Mesendoderm (in vitro differentiated cells): ENCODE measurements at regions not wholly inside any gene's neighbourhood (a gene's known extent, or its start where the extent isn't known, plus 50 kb on each side); places are given as distances from the start of the nearest gene placed in this dataset.

Experiments
- DNase-seq: peaks from one replicate; pipeline ENCODE4 v3.0.0; 2013
- H2AK5ac ChIP-seq: 2 replicates; pipeline ENCODE4 v1.6.1; 2013; ENCODE audit warnings: low read length, inconsistent platforms
- H2BK120ac ChIP-seq: 2 replicates; pipeline ENCODE4 v1.6.1; 2013; ENCODE audit warnings: low read depth, mild to moderate bottlenecking, low read length, moderate library complexity, mixed read lengths
- H2BK15ac ChIP-seq: replicated peaks from 2 replicates; pipeline ENCODE4 v1.6.1; 2013; ENCODE audit warnings: low read depth, mild to moderate bottlenecking, moderate library complexity
- H2BK5ac ChIP-seq: 2 replicates; pipeline ENCODE4 v1.6.1; 2013; ENCODE audit warnings: low read length, inconsistent platforms
- H3K18ac ChIP-seq: 2 replicates; pipeline ENCODE4 v1.6.1; 2013; ENCODE audit warnings: mild to moderate bottlenecking, low read length, mixed read lengths
- H3K23ac ChIP-seq: one replicate; pipeline ENCODE4 v1.6.1; 2013; ENCODE audit warnings: low read length
- H3K27ac ChIP-seq: 2 replicates; pipeline ENCODE4 v1.5.1; 2013; ENCODE audit warnings: low read depth, mild to moderate bottlenecking, inconsistent platforms, low read length, moderate library complexity
- H3K27me3 ChIP-seq: 2 replicates; pipeline ENCODE4 v1.6.1; 2013; ENCODE audit warnings: low read length, control low read depth, mild to moderate bottlenecking, inconsistent platforms; ENCODE audit not compliant: insufficient read depth, poor library complexity
- H3K36me3 ChIP-seq: 2 replicates; pipeline ENCODE4 v1.6.1; 2013; ENCODE audit warnings: low read length, inconsistent platforms; ENCODE audit not compliant: control insufficient read depth, insufficient read depth
- H3K4ac ChIP-seq: one replicate; pipeline ENCODE4 v1.6.1; 2013; ENCODE audit warnings: low read depth, mild to moderate bottlenecking, low read length, moderate library complexity
- H3K4me1 ChIP-seq: 2 replicates; pipeline ENCODE4 v1.6.1; 2013; ENCODE audit warnings: low read depth, low read length, inconsistent platforms; ENCODE audit not compliant: control insufficient read depth
- H3K4me2 ChIP-seq: 2 replicates; pipeline ENCODE4 v1.6.1; 2013; ENCODE audit warnings: low read length
- H3K4me3 ChIP-seq: 2 replicates; pipeline ENCODE4 v1.5.1; 2013; ENCODE audit warnings: mild to moderate bottlenecking, low read length
- H3K56ac ChIP-seq: one replicate; pipeline ENCODE4 v1.6.1; 2013; ENCODE audit warnings: low read length
- H3K79me1 ChIP-seq: 2 replicates; pipeline ENCODE4 v1.6.1; 2013; ENCODE audit warnings: low read length, inconsistent platforms
- H3K79me2 ChIP-seq: 2 replicates; pipeline ENCODE4 v1.6.1; 2013; ENCODE audit warnings: mild to moderate bottlenecking, low read length; ENCODE audit not compliant: control insufficient read depth, insufficient read depth
- H3K9ac ChIP-seq: 2 replicates; pipeline ENCODE4 v1.6.1; 2013; ENCODE audit warnings: low read length, inconsistent platforms
- H4K5ac ChIP-seq: one replicate; pipeline ENCODE4 v1.6.1; 2013; ENCODE audit warnings: low read length
- H4K8ac ChIP-seq: one replicate; pipeline ENCODE4 v1.6.1; 2013; ENCODE audit warnings: low read depth, mild to moderate bottlenecking, control low read depth, low read length, moderate library complexity
- WGBS: extraction: QIAGEN DNeasy Blood & Tissue Kit; methylation state at CpG from one replicate; pipeline ENCODE4 v1.1.7; 2013; ENCODE audit warnings: low lambda C conversion rate, missing lambda C conversion rate; ENCODE audit not compliant: insufficient coverage; ENCODE audit errors: extremely low coverage; 5-methylcytosine and 5-hydroxymethylcytosine counted together

- Histone ChIP-seq H3K23ac (no peak overlapping the region), H3K27ac (no peak overlapping the region), H3K4me1 (no peaks in the 10 kb centered on the region), H3K79me1 (no peaks in the 10 kb centered on the region), H3K27me3 (no peaks in the 10 kb centered on the region), H4K8ac (no peak overlapping the region), H3K9ac (no peak overlapping the region), H3K36me3 (no peaks in the 10 kb centered on the region), H3K18ac (no peak overlapping the region), H3K4me3 (no peak overlapping the region), H3K4me2 (no peak overlapping the region), H3K79me2 (no peaks in the 10 kb centered on the region), H2BK15ac (no peak overlapping the region), H2BK120ac (no peak overlapping the region), H2BK5ac (no peak overlapping the region), H4K5ac (no peak overlapping the region), H3K56ac (no peak overlapping the region), H3K4ac (no peak overlapping the region), H2AK5ac (no peak overlapping the region)
- no peak for DNase-seq
- no CpG with 5 or more reads among the region's 13 CpGs for WGBS
These were observed 409.8 kb downstream of the BRD1 start for GRCh38 chr22:49417833-49418232.

DNA sequence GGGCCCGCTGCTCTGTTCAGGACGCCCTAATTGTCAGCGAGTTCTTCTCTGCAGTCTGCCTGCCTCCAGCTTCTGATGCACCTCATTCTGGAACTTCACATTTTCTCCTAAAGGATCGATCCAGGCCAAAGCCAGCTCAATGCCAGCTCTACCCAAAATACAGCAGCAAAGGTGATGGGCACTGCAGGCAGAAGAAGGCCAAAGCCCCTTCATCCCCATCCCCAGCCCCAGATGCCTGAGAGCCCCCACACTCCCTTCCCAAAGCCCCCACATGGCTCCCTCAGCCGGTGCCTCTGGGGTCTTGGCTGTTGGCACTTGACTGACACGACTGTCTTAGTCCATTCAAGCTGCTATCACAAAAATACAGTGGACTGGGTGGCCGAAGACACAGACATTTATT is 410.3 kb downstream of the BRD1 start:
- H2BK120ac ChIP-seq: no peak overlapping the region
- no peaks in the 10 kb centered on the region for H3K36me3 ChIP-seq
- no peak overlapping the region for H3K4ac ChIP-seq
- H2BK15ac ChIP-seq: no peak overlapping the region
- no peak overlapping the region for H3K18ac ChIP-seq
- H3K4me1 ChIP-seq: no peaks in the 10 kb centered on the region
- H3K9ac ChIP-seq: no peak overlapping the region
- no peaks in the 10 kb centered on the region for H3K79me1 ChIP-seq
- no peak overlapping the region for H3K4me2 ChIP-seq
- no peak overlapping the region for H3K4me3 ChIP-seq
- no peak overlapping the region for H2BK5ac ChIP-seq
- H3K56ac ChIP-seq: no peak overlapping the region
- H3K27me3 ChIP-seq: no peaks in the 10 kb centered on the region
- no peak for DNase-seq
- no peak overlapping the region for H2AK5ac ChIP-seq
- WGBS: no CpG with 5 or more reads among the region's 7 CpGs
- H4K5ac ChIP-seq: no peak overlapping the region
- no peak overlapping the region for H4K8ac ChIP-seq
- H3K79me2 ChIP-seq: no peaks in the 10 kb centered on the region
- H3K23ac ChIP-seq: no peak overlapping the region
- H3K27ac ChIP-seq: no peak overlapping the region

DNA sequence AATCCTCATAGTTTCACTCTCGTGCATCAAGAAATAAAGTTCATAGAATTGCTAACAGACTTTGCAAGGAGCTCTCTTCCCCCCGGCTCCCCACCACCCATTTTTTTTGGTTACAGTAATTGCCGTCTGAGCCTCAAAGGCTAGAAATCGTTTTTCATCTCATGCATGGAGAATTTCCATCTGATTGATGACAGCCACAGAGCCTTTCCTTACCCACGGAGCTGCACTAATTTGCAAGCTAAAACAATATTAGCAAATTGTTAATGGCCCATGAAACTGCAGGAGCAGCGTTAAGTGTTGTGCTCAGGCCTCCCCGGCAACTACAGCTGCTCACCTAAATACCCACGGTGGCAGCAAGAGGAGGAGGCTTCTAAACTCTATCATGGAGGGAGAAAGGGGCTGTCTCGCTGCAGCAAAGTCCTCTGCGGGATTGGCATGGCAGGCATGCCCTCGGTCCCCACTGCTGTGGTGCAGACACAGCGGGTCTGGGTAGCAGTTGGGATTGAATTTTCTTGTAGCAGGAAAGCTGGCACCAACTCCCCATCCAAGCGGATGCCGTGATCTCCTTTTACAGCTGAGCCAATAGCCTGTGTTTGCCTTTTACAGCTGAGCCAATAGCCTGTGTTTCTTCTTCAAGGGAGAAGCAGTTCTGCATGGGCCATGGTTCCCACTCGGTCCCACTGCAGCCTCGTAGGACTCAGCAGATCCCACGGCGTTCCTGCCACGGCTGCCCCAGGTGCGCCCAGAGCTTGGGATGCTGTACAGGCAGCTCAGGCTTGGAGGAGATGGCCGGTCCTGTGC is 412.3 kb downstream of the BRD1 start:
- no peak overlapping the region for H3K4ac ChIP-seq
- no peak overlapping the region for H2BK5ac ChIP-seq
- H2BK15ac ChIP-seq: no peak overlapping the region
- no peak overlapping the region for H3K9ac ChIP-seq
- no peak overlapping the region for H3K4me3 ChIP-seq
- H4K8ac ChIP-seq: no peak overlapping the region
- H3K18ac ChIP-seq: no peak overlapping the region
- DNase-seq: no peak
- H3K23ac ChIP-seq: no peak overlapping the region
- no peaks in the 10 kb centered on the region for H3K4me1 ChIP-seq
- no peaks in the 10 kb centered on the region for H3K79me1 ChIP-seq
- H3K79me2 ChIP-seq: no peaks in the 10 kb centered on the region
- H2BK120ac ChIP-seq: no peak overlapping the region
- H2AK5ac ChIP-seq: no peak overlapping the region
- H3K36me3 ChIP-seq: no peaks in the 10 kb centered on the region
- no peak overlapping the region for H3K27ac ChIP-seq
- no peak overlapping the region for H3K56ac ChIP-seq
- no peak overlapping the region for H3K4me2 ChIP-seq
- no peak overlapping the region for H4K5ac ChIP-seq
- WGBS: no CpG with 5 or more reads among the region's 21 CpGs
- no peaks in the 10 kb centered on the region for H3K27me3 ChIP-seq

- Histone ChIP-seq H4K8ac (no peak overlapping the region), H2BK120ac (no peak overlapping the region), H3K79me1 (no peaks in the 10 kb centered on the region), H2AK5ac (no peak overlapping the region), H3K56ac (no peak overlapping the region), H4K5ac (no peak overlapping the region), H3K4me2 (no peak overlapping the region), H3K27ac (no peak overlapping the region), H3K4me3 (no peak overlapping the region), H3K23ac (no peak overlapping the region), H3K79me2 (no peaks in the 10 kb centered on the region), H3K36me3 (no peaks in the 10 kb centered on the region), H3K18ac (no peak overlapping the region), H3K27me3 (no peaks in the 10 kb centered on the region), H2BK15ac (no peak overlapping the region), H2BK5ac (no peak overlapping the region), H3K4me1 (no peaks in the 10 kb centered on the region), H3K4ac (no peak overlapping the region), H3K9ac (no peak overlapping the region)
- no peak for DNase-seq
- WGBS: no CpG with 5 or more reads among the region's 9 CpGs
These were observed 414.1 kb downstream of the BRD1 start for GRCh38 chr22:49413551-49413950.

DNA sequence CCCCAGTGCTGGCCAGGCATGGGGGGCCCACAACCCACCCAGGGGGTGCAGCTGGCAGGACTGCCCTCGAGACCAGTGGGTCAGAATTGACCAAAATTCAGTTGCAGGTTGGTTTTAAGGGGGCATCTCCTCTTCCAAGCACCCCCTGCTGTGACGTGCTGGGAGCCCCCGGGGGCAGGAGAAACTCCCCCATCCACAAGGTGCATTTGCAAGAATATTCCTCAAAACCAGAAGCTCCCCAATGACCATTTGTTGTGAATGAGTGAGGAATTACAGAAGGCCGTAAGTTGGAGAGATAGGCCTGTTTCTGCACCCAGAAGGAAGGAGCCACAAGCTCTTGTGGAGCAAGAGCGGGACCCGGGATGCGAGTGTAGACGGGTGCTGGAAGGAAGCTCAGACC is 414.5 kb downstream of the BRD1 start:
- Histone ChIP-seq H4K5ac (no peak overlapping the region), H3K9ac (no peak overlapping the region), H3K36me3 (no peaks in the 10 kb centered on the region), H3K79me2 (no peaks in the 10 kb centered on the region), H3K27me3 (no peaks in the 10 kb centered on the region), H3K4me2 (no peak overlapping the region), H3K79me1 (no peaks in the 10 kb centered on the region), H3K27ac (no peak overlapping the region), H4K8ac (no peak overlapping the region), H2BK120ac (no peak overlapping the region), H3K56ac (no peak overlapping the region), H2BK15ac (no peak overlapping the region), H3K4me3 (no peak overlapping the region), H3K23ac (no peak overlapping the region), H2BK5ac (no peak overlapping the region), H2AK5ac (no peak overlapping the region), H3K4ac (no peak overlapping the region), H3K18ac (no peak overlapping the region), H3K4me1 (no peaks in the 10 kb centered on the region)
- WGBS: no CpG with 5 or more reads among the region's 8 CpGs
- no peak for DNase-seq

- Histone ChIP-seq H3K36me3 (no peaks in the 10 kb centered on the region), H2BK5ac (no peak overlapping the region), H4K8ac (no peak overlapping the region), H4K5ac (no peak overlapping the region), H2AK5ac (no peak overlapping the region), H3K79me1 (no peaks in the 10 kb centered on the region), H3K4ac (no peak overlapping the region), H3K9ac (no peak overlapping the region), H2BK120ac (no peak overlapping the region), H3K27me3 (no peaks in the 10 kb centered on the region), H3K27ac (no peak overlapping the region), H3K4me3 (no peak overlapping the region), H2BK15ac (no peak overlapping the region), H3K79me2 (no peaks in the 10 kb centered on the region), H3K4me1 (no peaks in the 10 kb centered on the region), H3K18ac (no peak overlapping the region), H3K4me2 (no peak overlapping the region), H3K23ac (no peak overlapping the region), H3K56ac (no peak overlapping the region)
- DNase-seq: no peak
- WGBS: no CpG with 5 or more reads among the region's 13 CpGs
These were observed 415.4 kb downstream of the BRD1 start for GRCh38 chr22:49412236-49412635.
